Tibial nerve (tissue), 4 donors: ENCODE measurements at regions not wholly inside any gene's neighbourhood (a gene's known extent, or its start where the extent isn't known, plus 50 kb on each side); places are given as distances from the start of the nearest gene placed in this dataset.

Experiments used
- EP300 ChIP-seq, 2 donors: sonication (generic); formaldehyde crosslinking; IDR thresholded peaks; one replicate each; pipeline ENCODE4 v1.6.1; 2017; ENCODE audit warnings: antibody characterized with exemption in 2 of 2, mild to moderate bottlenecking in 1 of 2
- POLR2A ChIP-seq, 2 donors: fragments of 450-650 bp; IDR thresholded peaks; one replicate each; pipeline ENCODE4 v1.6.1; 2017; ENCODE audit warnings: antibody characterized with exemption in 2 of 2, mild to moderate bottlenecking in 2 of 2, moderate library complexity in 2 of 2
- TF ChIP-seq, protein P1 (sequence below), 5 experiments: fragments of 200-600 bp in 3 of 5; fragments of 450-650 bp in 2 of 5; sonication (generic) in 3 of 5; IDR thresholded peaks; one replicate each; pipeline ENCODE4 v1.5.1; 2016 to 2019; ENCODE audit warnings: antibody characterized with exemption in 5 of 5, mild to moderate bottlenecking in 3 of 5, moderate library complexity in 2 of 5

- no peak for TF ChIP-seq POLR2A (IDR thresholded peaks at IDR 0.05)
- TF ChIP-seq, protein P1, sequence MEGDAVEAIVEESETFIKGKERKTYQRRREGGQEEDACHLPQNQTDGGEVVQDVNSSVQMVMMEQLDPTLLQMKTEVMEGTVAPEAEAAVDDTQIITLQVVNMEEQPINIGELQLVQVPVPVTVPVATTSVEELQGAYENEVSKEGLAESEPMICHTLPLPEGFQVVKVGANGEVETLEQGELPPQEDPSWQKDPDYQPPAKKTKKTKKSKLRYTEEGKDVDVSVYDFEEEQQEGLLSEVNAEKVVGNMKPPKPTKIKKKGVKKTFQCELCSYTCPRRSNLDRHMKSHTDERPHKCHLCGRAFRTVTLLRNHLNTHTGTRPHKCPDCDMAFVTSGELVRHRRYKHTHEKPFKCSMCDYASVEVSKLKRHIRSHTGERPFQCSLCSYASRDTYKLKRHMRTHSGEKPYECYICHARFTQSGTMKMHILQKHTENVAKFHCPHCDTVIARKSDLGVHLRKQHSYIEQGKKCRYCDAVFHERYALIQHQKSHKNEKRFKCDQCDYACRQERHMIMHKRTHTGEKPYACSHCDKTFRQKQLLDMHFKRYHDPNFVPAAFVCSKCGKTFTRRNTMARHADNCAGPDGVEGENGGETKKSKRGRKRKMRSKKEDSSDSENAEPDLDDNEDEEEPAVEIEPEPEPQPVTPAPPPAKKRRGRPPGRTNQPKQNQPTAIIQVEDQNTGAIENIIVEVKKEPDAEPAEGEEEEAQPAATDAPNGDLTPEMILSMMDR (IDR thresholded peaks at IDR 0.05), result no peak
- no peak for TF ChIP-seq EP300 (IDR thresholded peaks at IDR 0.05)
These were observed 266.2 kb downstream of the TENT5A start for GRCh38 chr6:81486234-81486633.
